WTC11 (cell line): ENCODE measurements at regions not wholly inside any gene's neighbourhood (a gene's known extent, or its start where the extent isn't known, plus 50 kb on each side); places are given as distances from the start of the nearest gene placed in this dataset.

Experiments used
- ATAC-seq: fragments of 200-7000 bp; cut with Tn5 transposase; 2 replicates; pipeline ENCODE4 v1.10.0; 2021; ENCODE audit warnings: mild to moderate bottlenecking, moderate library complexity
- CTCF ChIA-PET: fragments of 300-600 bp; sonication (Branson Sonifier 250); formaldehyde crosslinking; loops from one replicate; lab custom pipeline; 2021; ENCODE audit warnings: antibody characterized with exemption; lab: Charles Lee
- POLR2A ChIA-PET: fragments of 350-600 bp; sonication (Branson Sonifier 250); formaldehyde crosslinking; loops from one replicate; lab custom pipeline; 2021; ENCODE audit warnings: antibody characterized with exemption; lab: Charles Lee
- DNase-seq: peaks from one replicate; pipeline ENCODE4 v3.0.0; 2021; ENCODE audit warnings: low spot score
- H3K27ac Mint-ChIP-seq: 2 replicates; pipeline ENCODE4 v1.8.0; 2021; ENCODE audit warnings: mixed read lengths
- H3K27me3 Mint-ChIP-seq: 2 replicates; pipeline ENCODE4 v1.8.0; 2021; ENCODE audit warnings: low read depth, mild to moderate bottlenecking, moderate library complexity, mixed read lengths
- H3K36me3 Mint-ChIP-seq: 2 replicates; pipeline ENCODE4 v1.8.0; 2021; ENCODE audit warnings: mixed read lengths
- H3K4me1 Mint-ChIP-seq: 2 replicates; pipeline ENCODE4 v1.8.0; 2022; ENCODE audit warnings: mixed read lengths
- H3K4me3 Mint-ChIP-seq: 2 replicates; pipeline ENCODE4 v1.8.0; 2021; ENCODE audit warnings: mild to moderate bottlenecking, moderate library complexity, mixed read lengths
- H3K9me3 Mint-ChIP-seq: 2 replicates; pipeline ENCODE4 v1.8.0; 2021; ENCODE audit warnings: mixed read lengths
- ARID4B ChIP-seq: sonication (generic); formaldehyde crosslinking; IDR thresholded peaks from 2 replicates; pipeline ENCODE4 v1.8.0; 2023; ENCODE audit warnings: missing genetic modification reagents, mild to moderate bottlenecking, borderline replicate concordance
- ATF1 ChIP-seq: sonication (generic); formaldehyde crosslinking; IDR thresholded peaks from 2 replicates; pipeline ENCODE4 v1.8.1; 2023; ENCODE audit warnings: mild to moderate bottlenecking, moderate library complexity, missing genetic modification reagents
- CBFB ChIP-seq: sonication (generic); formaldehyde crosslinking; IDR thresholded peaks from 2 replicates; pipeline ENCODE4 v1.8.1; 2022; ENCODE audit warnings: mild to moderate bottlenecking, low read depth, missing genetic modification reagents
- E2F1 ChIP-seq: sonication (generic); formaldehyde crosslinking; IDR thresholded peaks from 2 replicates; pipeline ENCODE4 v1.8.0; 2022; ENCODE audit warnings: mild to moderate bottlenecking, missing genetic modification reagents
- GABPB1 ChIP-seq: sonication (generic); formaldehyde crosslinking; IDR thresholded peaks from 2 replicates; pipeline ENCODE4 v1.8.1; 2023; ENCODE audit warnings: mild to moderate bottlenecking, missing genetic modification reagents
- HMGA2 ChIP-seq: fragments of 250-450 bp; sonication (Bioruptor Pico); IDR thresholded peaks from 2 replicates; pipeline ENCODE4 v1.4.0; 2021; ENCODE audit warnings: mild to moderate bottlenecking, moderate library complexity
- JAZF1 ChIP-seq: fragments of 250-450 bp; sonication (Bioruptor Pico); IDR thresholded peaks from 2 replicates; pipeline ENCODE4 v1.9.0; 2021; ENCODE audit warnings: moderate library complexity, mild to moderate bottlenecking, inconsistent platforms
- MYBL2 ChIP-seq: sonication (generic); formaldehyde crosslinking; IDR thresholded peaks from 2 replicates; pipeline ENCODE4 v1.8.1; 2023; ENCODE audit warnings: mild to moderate bottlenecking, moderate library complexity, missing genetic modification reagents
- NR1H2 ChIP-seq: sonication (generic); formaldehyde crosslinking; IDR thresholded peaks from 2 replicates; pipeline ENCODE4 v1.9.0; 2021; ENCODE audit warnings: mild to moderate bottlenecking, moderate library complexity, missing genetic modification reagents
- RELA ChIP-seq: sonication (generic); formaldehyde crosslinking; IDR thresholded peaks from 2 replicates; pipeline ENCODE4 v1.8.1; 2022; ENCODE audit warnings: missing genetic modification reagents, mild to moderate bottlenecking, borderline replicate concordance
- SMAD3 ChIP-seq: sonication (generic); formaldehyde crosslinking; IDR thresholded peaks from 2 replicates; pipeline ENCODE4 v1.8.0; 2022; ENCODE audit warnings: missing genetic modification reagents, mild to moderate bottlenecking, borderline replicate concordance
- SMAD4 ChIP-seq: sonication (generic); formaldehyde crosslinking; IDR thresholded peaks from 2 replicates; pipeline ENCODE4 v1.8.0; 2022; ENCODE audit warnings: mild to moderate bottlenecking, missing genetic modification reagents
- TEAD1 ChIP-seq: sonication (generic); formaldehyde crosslinking; IDR thresholded peaks from 2 replicates; pipeline ENCODE4 v1.8.0; 2022; ENCODE audit warnings: mild to moderate bottlenecking, missing genetic modification reagents
- TP53 ChIP-seq: sonication (generic); formaldehyde crosslinking; IDR thresholded peaks from 2 replicates; pipeline ENCODE4 v1.8.1; 2023; ENCODE audit warnings: mild to moderate bottlenecking, missing genetic modification reagents
- ZNF317 ChIP-seq: sonication (generic); formaldehyde crosslinking; IDR thresholded peaks from 2 replicates; pipeline ENCODE4 v1.8.1; 2023; ENCODE audit warnings: low read depth, mild to moderate bottlenecking, moderate library complexity, missing genetic modification reagents, borderline replicate concordance
- TF ChIP-seq, protein P1 (sequence below): fragments of 200-600 bp; IDR thresholded peaks from 2 replicates; pipeline ENCODE4 v1.8.0; 2022; ENCODE audit warnings: antibody characterized with exemption
- TF ChIP-seq, protein P2 (sequence below): sonication (generic); formaldehyde crosslinking; IDR thresholded peaks from 2 replicates; pipeline ENCODE4 v1.8.1; 2023; ENCODE audit warnings: mild to moderate bottlenecking, missing genetic modification reagents
- TF ChIP-seq, protein P3 (sequence below): sonication (generic); formaldehyde crosslinking; IDR thresholded peaks from 2 replicates; pipeline ENCODE4 v1.8.0; 2022; ENCODE audit warnings: mild to moderate bottlenecking, missing genetic modification reagents
- TF ChIP-seq, protein P4 (sequence below): fragments of 250-450 bp; sonication (Bioruptor Pico); conservative IDR thresholded peaks from 2 replicates; pipeline ENCODE4 v1.9.0; 2021; ENCODE audit warnings: mild to moderate bottlenecking

GRCh38 chr20:6882561-6883291 lies 115.2 kb downstream of the BMP2 start:
- ChIA-PET CTCF (no interaction called here), POLR2A (no interaction called here)
- TF ChIP-seq ARID4B (no peak), GABPB1 (CRISPR knock-in tag) (no peak), ATF1 (no peak), NR1H2 (no peak), SMAD4 (no peak), MYBL2 (CRISPR knock-in tag) (no peak), RELA (CRISPR knock-in tag) (no peak), E2F1 (no peak), JAZF1 (CRISPR knock-in tag) (no peak), TP53 (CRISPR knock-in tag) (no peak)
- TF ChIP-seq, protein P1, sequence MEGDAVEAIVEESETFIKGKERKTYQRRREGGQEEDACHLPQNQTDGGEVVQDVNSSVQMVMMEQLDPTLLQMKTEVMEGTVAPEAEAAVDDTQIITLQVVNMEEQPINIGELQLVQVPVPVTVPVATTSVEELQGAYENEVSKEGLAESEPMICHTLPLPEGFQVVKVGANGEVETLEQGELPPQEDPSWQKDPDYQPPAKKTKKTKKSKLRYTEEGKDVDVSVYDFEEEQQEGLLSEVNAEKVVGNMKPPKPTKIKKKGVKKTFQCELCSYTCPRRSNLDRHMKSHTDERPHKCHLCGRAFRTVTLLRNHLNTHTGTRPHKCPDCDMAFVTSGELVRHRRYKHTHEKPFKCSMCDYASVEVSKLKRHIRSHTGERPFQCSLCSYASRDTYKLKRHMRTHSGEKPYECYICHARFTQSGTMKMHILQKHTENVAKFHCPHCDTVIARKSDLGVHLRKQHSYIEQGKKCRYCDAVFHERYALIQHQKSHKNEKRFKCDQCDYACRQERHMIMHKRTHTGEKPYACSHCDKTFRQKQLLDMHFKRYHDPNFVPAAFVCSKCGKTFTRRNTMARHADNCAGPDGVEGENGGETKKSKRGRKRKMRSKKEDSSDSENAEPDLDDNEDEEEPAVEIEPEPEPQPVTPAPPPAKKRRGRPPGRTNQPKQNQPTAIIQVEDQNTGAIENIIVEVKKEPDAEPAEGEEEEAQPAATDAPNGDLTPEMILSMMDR: no peak
- ATAC-seq (no peak), DNase-seq (no peak)
- no peaks in the 10 kb centered on the region for H3K36me3 Mint-ChIP-seq
- no peaks in the 10 kb centered on the region for H3K27me3 Mint-ChIP-seq
- H3K4me3 Mint-ChIP-seq: no peak overlapping the region
- H3K4me1 Mint-ChIP-seq: peaks cover 21% of the 10 kb centered on the region
- peaks cover 6% of the 10 kb centered on the region for H3K9me3 Mint-ChIP-seq
- no peak overlapping the region for H3K27ac Mint-ChIP-seq

DNA sequence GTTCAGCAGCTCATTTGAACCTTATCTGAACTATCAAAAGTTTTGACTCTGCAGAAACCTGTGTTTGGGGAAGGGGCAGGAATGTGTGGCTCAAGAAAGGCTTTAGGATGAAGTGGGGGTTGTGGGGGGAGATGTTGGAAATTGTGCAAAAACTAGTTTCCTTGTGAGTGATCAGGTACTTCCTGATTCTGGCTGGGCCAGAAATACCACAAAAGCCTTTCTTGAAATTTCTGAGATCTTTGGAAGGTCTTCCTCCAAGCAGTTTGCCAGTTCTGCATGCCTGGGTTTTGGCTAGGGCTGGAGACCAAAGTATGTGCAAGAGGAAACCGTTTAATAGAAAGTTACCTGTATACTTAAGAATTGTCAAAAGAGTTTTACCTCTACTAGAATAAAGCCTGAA lies 116.6 kb downstream of the BMP2 start:
- CTCF ChIA-PET: no interaction called here
- POLR2A ChIA-PET: no interaction called here
- Mint-ChIP-seq H3K4me1 (peaks cover 22% of the 10 kb centered on the region), H3K36me3 (no peaks in the 10 kb centered on the region), H3K4me3 (no peak overlapping the region), H3K9me3 (peaks cover 6% of the 10 kb centered on the region), H3K27ac (no peak overlapping the region), H3K27me3 (no peaks in the 10 kb centered on the region)
- ATAC-seq: no peak
- no peak for TF ChIP-seq ZNF317
- DNase-seq: no peak

GRCh38 chr20:6886065-6886729 lies 118.7 kb downstream of the BMP2 start:
- POLR2A ChIA-PET: interaction anchor here (1.0 kb wide), 1 partner anchor 162 kb away, joined by 3 read pairs; no protein-coding TSS in a partner anchor
- peak; percentile 29 for DNase-seq
- H3K36me3 Mint-ChIP-seq: no peaks in the 10 kb centered on the region
- H3K27me3 Mint-ChIP-seq: no peaks in the 10 kb centered on the region
- no peak overlapping the region; the same call in 1 of the 2 replicates for H3K27ac Mint-ChIP-seq
- peaks cover 11% of the 10 kb centered on the region for H3K9me3 Mint-ChIP-seq
- ATAC-seq: peak; percentile 92
- CTCF ChIA-PET: interaction anchor here (1.5 kb wide), 1 partner anchor 56 kb away, joined by 4 read pairs; no protein-coding TSS in a partner anchor
- no peak overlapping the region for H3K4me3 Mint-ChIP-seq
- peaks cover 22% of the 10 kb centered on the region for H3K4me1 Mint-ChIP-seq
- TF ChIP-seq CBFB (no peak), TEAD1 (CRISPR knock-in tag) (no peak), SMAD3 (CRISPR knock-in tag) (no peak), HMGA2 (CRISPR knock-in tag) (no peak)
- TF ChIP-seq, protein P2, sequence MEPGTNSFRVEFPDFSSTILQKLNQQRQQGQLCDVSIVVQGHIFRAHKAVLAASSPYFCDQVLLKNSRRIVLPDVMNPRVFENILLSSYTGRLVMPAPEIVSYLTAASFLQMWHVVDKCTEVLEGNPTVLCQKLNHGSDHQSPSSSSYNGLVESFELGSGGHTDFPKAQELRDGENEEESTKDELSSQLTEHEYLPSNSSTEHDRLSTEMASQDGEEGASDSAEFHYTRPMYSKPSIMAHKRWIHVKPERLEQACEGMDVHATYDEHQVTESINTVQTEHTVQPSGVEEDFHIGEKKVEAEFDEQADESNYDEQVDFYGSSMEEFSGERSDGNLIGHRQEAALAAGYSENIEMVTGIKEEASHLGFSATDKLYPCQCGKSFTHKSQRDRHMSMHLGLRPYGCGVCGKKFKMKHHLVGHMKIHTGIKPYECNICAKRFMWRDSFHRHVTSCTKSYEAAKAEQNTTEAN (CRISPR knock-in tag): no peak
- TF ChIP-seq, protein P3, sequence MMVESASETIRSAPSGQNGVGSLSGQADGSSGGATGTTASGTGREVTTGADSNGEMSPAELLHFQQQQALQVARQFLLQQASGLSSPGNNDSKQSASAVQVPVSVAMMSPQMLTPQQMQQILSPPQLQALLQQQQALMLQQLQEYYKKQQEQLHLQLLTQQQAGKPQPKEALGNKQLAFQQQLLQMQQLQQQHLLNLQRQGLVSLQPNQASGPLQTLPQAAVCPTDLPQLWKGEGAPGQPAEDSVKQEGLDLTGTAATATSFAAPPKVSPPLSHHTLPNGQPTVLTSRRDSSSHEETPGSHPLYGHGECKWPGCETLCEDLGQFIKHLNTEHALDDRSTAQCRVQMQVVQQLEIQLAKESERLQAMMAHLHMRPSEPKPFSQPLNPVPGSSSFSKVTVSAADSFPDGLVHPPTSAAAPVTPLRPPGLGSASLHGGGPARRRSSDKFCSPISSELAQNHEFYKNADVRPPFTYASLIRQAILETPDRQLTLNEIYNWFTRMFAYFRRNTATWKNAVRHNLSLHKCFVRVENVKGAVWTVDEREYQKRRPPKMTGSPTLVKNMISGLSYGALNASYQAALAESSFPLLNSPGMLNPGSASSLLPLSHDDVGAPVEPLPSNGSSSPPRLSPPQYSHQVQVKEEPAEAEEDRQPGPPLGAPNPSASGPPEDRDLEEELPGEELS: no peak
- TF ChIP-seq, protein P4, sequence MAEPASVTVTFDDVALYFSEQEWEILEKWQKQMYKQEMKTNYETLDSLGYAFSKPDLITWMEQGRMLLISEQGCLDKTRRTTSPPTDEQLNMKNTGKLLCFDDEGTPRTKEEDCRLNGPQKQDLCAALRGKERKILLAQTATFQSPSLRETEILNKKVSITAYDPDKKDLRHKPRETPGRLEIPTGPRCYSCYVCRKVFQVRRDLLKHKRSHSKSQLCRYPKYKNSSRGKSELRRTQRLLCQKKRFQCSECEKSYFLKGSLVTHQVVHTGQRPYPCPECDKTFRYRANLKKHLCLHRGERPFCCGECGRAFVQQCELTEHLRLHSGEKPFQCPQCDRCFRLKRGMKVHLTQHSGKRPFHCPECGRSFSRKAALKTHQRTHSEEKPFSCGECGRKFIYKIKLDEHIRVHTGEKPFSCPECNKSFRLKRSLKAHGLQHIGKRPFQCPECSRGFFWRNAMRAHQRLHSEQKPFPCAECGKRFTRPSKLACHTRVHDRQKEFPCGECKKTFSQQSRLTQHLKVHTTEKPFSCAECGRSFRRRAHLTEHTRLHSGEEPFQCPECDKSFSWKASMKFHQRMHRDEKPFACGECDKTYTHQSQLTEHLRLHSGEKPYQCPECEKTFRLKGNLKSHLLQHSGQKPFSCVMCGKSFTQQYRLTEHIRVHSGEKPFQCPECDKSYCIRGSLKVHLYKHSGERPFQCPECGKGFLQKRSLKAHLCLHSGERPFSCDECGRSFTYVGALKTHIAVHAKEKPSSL: no peak
